ENCODE measurements at regions not wholly inside any gene's neighbourhood (a gene's known extent, or its start where the extent isn't known, plus 50 kb on each side); places are given as distances from the start of the nearest gene placed in this dataset.

DNA sequence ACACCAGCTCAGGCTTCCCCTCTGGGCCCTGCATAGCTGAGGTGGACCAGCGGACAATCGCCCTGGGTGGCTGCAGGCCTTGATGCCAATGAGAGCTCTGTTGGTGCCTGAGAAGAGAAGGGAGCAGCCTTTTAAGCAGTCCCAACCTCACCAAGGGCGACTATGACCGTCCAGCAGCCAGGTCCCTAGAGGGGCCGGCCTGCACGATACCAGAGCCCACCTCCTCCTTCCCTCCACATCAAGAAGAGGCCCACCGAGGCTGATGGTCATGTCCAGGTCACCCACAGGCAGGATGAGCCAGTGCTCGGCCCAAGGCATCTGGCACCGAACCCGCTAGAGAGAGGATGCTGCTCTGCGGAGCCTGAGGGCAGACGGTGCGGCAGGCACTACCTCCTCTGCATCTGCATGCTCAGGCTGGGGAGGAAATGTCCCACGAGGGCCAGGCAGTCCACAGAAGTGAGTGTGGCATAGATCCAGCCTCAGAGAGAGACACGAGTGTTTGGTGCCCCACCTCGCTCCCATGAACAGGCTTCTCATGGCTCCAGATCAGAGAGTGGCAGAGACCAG lies 219.4 kb downstream of the TUBA3C start:
- DNase-seq (ENCODE audit: low spot score): no peak
- H3K9me3 ChIP-seq (ENCODE audit: low read length): no peaks in the 10 kb centered on the region
- no peak overlapping the region for H3K27ac ChIP-seq (ENCODE audit: low read depth, low read length, poor library complexity, severe bottlenecking)
- no peaks in the 10 kb centered on the region for H3K9me2 ChIP-seq (ENCODE audit: insufficient read depth, low read length)
- no peaks in the 10 kb centered on the region for H3K4me1 ChIP-seq (ENCODE audit: insufficient read depth, low read length, poor library complexity, severe bottlenecking)
- no peak overlapping the region for H3K4me3 ChIP-seq (ENCODE audit: low read depth, low read length, poor library complexity, severe bottlenecking)
- POLR2A ChIA-PET: no interaction called here
- CTCF ChIA-PET (ENCODE audit: unreplicated experiment): no interaction called here
- intact Hi-C loops (cut with micrococcal nuclease; ENCODE audit: unreplicated experiment): no loop called here
- no peaks in the 10 kb centered on the region for H3K36me3 ChIP-seq (ENCODE audit: insufficient read depth, low read length)
- BruUV-seq (replicated peaks): no TSS peak
- TF ChIP-seq, protein P1, sequence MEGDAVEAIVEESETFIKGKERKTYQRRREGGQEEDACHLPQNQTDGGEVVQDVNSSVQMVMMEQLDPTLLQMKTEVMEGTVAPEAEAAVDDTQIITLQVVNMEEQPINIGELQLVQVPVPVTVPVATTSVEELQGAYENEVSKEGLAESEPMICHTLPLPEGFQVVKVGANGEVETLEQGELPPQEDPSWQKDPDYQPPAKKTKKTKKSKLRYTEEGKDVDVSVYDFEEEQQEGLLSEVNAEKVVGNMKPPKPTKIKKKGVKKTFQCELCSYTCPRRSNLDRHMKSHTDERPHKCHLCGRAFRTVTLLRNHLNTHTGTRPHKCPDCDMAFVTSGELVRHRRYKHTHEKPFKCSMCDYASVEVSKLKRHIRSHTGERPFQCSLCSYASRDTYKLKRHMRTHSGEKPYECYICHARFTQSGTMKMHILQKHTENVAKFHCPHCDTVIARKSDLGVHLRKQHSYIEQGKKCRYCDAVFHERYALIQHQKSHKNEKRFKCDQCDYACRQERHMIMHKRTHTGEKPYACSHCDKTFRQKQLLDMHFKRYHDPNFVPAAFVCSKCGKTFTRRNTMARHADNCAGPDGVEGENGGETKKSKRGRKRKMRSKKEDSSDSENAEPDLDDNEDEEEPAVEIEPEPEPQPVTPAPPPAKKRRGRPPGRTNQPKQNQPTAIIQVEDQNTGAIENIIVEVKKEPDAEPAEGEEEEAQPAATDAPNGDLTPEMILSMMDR (conservative IDR thresholded peaks at IDR 0.05; ENCODE audit: low read length): no peak
- no peak for TF ChIP-seq EZH2phosphoT487 (IDR thresholded peaks at IDR 0.05; ENCODE audit: borderline replicate concordance, low read depth, low read length)
- H3K79me2 ChIP-seq (ENCODE audit: insufficient read depth, low read depth, low read length): no peaks in the 10 kb centered on the region
- no peak overlapping the region for H3K4me2 ChIP-seq (ENCODE audit: low read length)
- H2AFZ ChIP-seq (ENCODE audit: low read length): no peak overlapping the region
- H4K20me1 ChIP-seq (ENCODE audit: insufficient read depth, low read length): no peaks in the 10 kb centered on the region

DNA sequence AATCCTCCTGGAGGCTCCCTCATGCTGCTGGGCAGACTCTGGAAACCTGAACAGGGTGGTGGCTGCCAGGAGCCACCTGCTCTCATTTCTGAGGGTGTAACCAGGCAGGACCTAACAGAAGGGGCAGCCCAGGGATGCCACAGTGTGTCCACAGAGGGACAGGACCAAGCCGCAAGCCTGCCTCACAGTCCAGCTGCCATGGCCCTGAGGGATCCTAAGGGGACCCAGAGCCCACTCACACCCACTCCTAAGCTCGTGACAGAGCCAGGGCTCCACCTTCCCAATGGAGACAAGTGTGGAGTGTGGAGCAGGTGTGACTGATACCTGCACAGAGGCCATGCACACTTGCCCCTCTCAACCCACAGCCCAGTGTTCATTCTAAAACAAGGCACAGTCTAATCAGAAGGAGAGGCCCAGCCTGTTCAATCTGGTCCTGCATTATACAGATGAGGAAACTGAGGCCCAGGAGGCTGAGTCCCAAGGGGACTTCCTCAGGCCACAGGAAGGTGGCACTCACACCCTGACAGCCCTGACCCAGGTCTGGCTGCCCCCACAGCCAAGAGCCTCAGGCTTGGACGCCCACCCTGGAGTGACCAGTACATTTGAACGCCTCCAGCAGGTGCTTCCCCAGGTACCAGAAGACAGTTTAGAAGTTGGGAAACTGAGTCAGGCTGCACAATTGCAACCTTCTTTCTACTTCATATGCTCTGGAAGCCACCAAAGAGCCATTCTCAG lies 220.1 kb downstream of the TUBA3C start:
- no peaks in the 10 kb centered on the region for H3K9me3 ChIP-seq (ENCODE audit: low read length)
- H3K4me2 ChIP-seq (ENCODE audit: low read length): no peak overlapping the region
- H4K20me1 ChIP-seq (ENCODE audit: insufficient read depth, low read length): no peaks in the 10 kb centered on the region
- H3K4me3 ChIP-seq (ENCODE audit: low read depth, low read length, poor library complexity, severe bottlenecking): no peak overlapping the region
- H2AFZ ChIP-seq (ENCODE audit: low read length): no peak overlapping the region
- H3K9me2 ChIP-seq (ENCODE audit: insufficient read depth, low read length): no peaks in the 10 kb centered on the region
- ChIA-PET POLR2A (no interaction called here), CTCF (ENCODE audit: unreplicated experiment) (no interaction called here)
- H3K4me1 ChIP-seq (ENCODE audit: insufficient read depth, low read length, poor library complexity, severe bottlenecking): no peaks in the 10 kb centered on the region
- no peak for TF ChIP-seq EZH2phosphoT487 (IDR thresholded peaks at IDR 0.05; ENCODE audit: borderline replicate concordance, low read depth, low read length)
- TF ChIP-seq, protein P1 (conservative IDR thresholded peaks at IDR 0.05; ENCODE audit: low read length): no peak
- no peak overlapping the region for H3K27ac ChIP-seq (ENCODE audit: low read depth, low read length, poor library complexity, severe bottlenecking)
- no peak for DNase-seq (ENCODE audit: low spot score)
- H3K36me3 ChIP-seq (ENCODE audit: insufficient read depth, low read length): no peaks in the 10 kb centered on the region
- BruUV-seq (replicated peaks): no TSS peak
- H3K79me2 ChIP-seq (ENCODE audit: insufficient read depth, low read depth, low read length): no peaks in the 10 kb centered on the region
- intact Hi-C loops (cut with micrococcal nuclease; ENCODE audit: unreplicated experiment): no loop called here

DNA sequence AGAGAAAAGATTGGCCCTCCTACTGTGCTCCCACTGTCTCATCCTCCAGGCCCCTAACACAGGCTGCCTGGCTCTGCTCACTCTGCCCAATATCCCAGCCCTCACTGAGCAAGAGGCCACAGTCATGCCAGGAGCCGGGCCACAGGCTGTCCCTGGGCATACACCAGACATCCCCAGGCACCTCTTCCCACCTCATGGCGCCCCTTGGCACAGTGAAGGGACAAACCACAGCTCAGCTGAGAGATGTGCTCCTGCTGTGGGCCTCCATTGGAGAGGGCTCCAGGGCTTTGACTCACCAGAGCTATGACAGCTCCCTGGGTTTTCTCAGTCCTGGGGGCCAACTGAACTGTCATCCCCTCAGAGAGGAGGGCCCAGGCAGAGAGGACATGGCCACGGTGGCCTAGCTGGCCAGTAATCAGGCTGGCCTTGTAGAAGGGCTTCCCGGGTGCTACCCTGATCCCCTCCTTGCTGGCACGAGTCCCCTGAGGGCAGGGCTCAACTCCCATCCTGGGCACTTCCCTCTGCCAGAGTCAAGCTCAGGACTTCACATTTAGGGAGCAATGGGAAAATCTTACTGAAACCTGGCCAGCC lies 220.9 kb downstream of the TUBA3C start:
- H3K4me3 ChIP-seq (ENCODE audit: low read depth, low read length, poor library complexity, severe bottlenecking): no peak overlapping the region
- intact Hi-C loops (cut with micrococcal nuclease; ENCODE audit: unreplicated experiment): no loop called here
- no peaks in the 10 kb centered on the region for H3K79me2 ChIP-seq (ENCODE audit: insufficient read depth, low read depth, low read length)
- no peak for TF ChIP-seq EZH2phosphoT487 (IDR thresholded peaks at IDR 0.05; ENCODE audit: borderline replicate concordance, low read depth, low read length)
- TF ChIP-seq, protein P1 (conservative IDR thresholded peaks at IDR 0.05; ENCODE audit: low read length): no peak
- H3K9me3 ChIP-seq (ENCODE audit: low read length): no peaks in the 10 kb centered on the region
- DNase-seq (ENCODE audit: low spot score): no peak
- H3K36me3 ChIP-seq (ENCODE audit: insufficient read depth, low read length): no peaks in the 10 kb centered on the region
- BruUV-seq (replicated peaks): no TSS peak
- no peak overlapping the region for H3K4me2 ChIP-seq (ENCODE audit: low read length)
- H3K4me1 ChIP-seq (ENCODE audit: insufficient read depth, low read length, poor library complexity, severe bottlenecking): no peaks in the 10 kb centered on the region
- ChIA-PET POLR2A (no interaction called here), CTCF (ENCODE audit: unreplicated experiment) (no interaction called here)
- H3K27ac ChIP-seq (ENCODE audit: low read depth, low read length, poor library complexity, severe bottlenecking): no peak overlapping the region
- no peaks in the 10 kb centered on the region for H3K9me2 ChIP-seq (ENCODE audit: insufficient read depth, low read length)
- H2AFZ ChIP-seq (ENCODE audit: low read length): no peak overlapping the region
- no peaks in the 10 kb centered on the region for H4K20me1 ChIP-seq (ENCODE audit: insufficient read depth, low read length)

Measured in OCI-LY7 (cell line).